ENCODE measurements at regions not wholly inside any gene's neighbourhood (a gene's known extent, or its start where the extent isn't known, plus 50 kb on each side); places are given as distances from the start of the nearest gene placed in this dataset.

DNA sequence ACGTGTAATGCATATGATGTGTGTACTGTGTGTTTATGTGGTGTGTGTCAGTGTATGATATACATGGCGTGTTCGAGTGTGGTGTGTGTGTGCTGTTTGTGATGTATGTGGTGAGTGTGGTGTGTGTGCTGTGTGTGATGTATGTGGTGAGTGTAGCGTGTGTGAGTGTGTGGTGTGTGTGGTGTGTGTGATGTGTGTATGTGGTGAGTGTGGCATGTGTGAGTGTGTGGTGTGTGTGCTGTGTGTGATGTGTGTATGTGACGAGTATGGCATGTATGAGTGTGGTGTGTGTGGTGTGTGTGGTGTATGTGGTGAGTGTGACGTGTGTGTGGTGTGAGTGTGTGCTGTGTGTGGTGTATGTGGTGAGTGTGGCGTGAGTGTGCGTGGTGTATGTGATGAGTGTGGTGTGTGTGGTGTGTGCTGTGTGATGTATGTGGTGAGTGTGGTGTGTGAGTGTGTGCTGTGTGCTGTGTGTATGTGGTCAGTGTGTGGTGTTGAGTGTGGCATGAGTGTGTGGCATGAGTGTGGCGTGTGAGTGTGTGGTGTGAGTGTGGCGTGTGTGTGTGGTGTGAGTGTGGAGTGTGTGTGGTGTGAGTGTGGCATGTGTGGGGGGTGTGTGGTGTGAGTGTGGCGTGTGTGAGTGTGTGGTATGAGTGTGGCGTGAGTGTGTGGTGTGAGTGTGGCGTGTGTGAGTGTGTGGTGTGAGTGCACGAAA lies 56.8 kb upstream of the CKS2 start:
- no peak for TF ChIP-seq EP300 (IDR thresholded peaks at IDR 0.05)
- ATAC-seq, result no peak
- Histone ChIP-seq H3K4me3 (no peak overlapping the region), H3K4me1 (peaks cover 0 to 5% (median 0%) of the 10 kb centered on the region in 3 donors), H3K27ac (no peak overlapping the region), H3K9me3 (no peaks in the 10 kb centered on the region), H3K27me3 (no peaks in the 10 kb centered on the region), H3K36me3 (no peaks in the 10 kb centered on the region)
- WGBS, 2 donors (ENCODE audit: low coverage in 1 of 2), result 83 to 84% methylated on average over 13 of the region's 14 CpGs

DNA sequence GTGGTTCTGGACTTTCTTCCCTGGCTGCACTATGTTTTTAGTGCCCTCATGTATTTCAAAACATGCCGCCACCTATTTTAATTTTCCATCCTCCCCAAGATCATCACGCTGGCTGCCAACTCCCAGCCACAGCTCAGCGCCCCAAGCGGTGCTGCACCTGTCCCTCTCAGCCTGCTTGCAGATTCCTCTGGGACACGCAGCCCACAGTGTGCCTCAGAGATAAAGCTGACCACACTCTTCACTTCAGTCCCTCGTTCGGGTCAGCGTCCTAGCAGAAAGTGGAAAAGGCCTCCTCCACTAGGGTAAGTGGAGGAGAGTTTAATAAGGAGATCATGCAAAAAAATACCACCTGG lies 56.2 kb upstream of the CKS2 start:
- ATAC-seq, result no peak
- Histone ChIP-seq H3K4me3 (no peak overlapping the region), H3K9me3 (no peaks in the 10 kb centered on the region), H3K27ac (no peak overlapping the region), H3K4me1 (peaks cover 0 to 5% (median 0%) of the 10 kb centered on the region in 3 donors), H3K36me3 (no peaks in the 10 kb centered on the region), H3K27me3 (no peaks in the 10 kb centered on the region)
- TF ChIP-seq POLR2A (IDR thresholded peaks at IDR 0.05), result no peak
- no peak for TF ChIP-seq EP300 (IDR thresholded peaks at IDR 0.05)
- no peak for TF ChIP-seq POLR2AphosphoS5 (IDR thresholded peaks at IDR 0.05)
- TF ChIP-seq, protein P1, sequence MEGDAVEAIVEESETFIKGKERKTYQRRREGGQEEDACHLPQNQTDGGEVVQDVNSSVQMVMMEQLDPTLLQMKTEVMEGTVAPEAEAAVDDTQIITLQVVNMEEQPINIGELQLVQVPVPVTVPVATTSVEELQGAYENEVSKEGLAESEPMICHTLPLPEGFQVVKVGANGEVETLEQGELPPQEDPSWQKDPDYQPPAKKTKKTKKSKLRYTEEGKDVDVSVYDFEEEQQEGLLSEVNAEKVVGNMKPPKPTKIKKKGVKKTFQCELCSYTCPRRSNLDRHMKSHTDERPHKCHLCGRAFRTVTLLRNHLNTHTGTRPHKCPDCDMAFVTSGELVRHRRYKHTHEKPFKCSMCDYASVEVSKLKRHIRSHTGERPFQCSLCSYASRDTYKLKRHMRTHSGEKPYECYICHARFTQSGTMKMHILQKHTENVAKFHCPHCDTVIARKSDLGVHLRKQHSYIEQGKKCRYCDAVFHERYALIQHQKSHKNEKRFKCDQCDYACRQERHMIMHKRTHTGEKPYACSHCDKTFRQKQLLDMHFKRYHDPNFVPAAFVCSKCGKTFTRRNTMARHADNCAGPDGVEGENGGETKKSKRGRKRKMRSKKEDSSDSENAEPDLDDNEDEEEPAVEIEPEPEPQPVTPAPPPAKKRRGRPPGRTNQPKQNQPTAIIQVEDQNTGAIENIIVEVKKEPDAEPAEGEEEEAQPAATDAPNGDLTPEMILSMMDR (IDR thresholded peaks at IDR 0.05), result no peak
- 79% methylated on average over 6 of the region's 8 CpGs; no CpG with 5 or more reads in 1 of the 2 donors for WGBS, 2 donors (ENCODE audit: low coverage in 1 of 2)

DNA sequence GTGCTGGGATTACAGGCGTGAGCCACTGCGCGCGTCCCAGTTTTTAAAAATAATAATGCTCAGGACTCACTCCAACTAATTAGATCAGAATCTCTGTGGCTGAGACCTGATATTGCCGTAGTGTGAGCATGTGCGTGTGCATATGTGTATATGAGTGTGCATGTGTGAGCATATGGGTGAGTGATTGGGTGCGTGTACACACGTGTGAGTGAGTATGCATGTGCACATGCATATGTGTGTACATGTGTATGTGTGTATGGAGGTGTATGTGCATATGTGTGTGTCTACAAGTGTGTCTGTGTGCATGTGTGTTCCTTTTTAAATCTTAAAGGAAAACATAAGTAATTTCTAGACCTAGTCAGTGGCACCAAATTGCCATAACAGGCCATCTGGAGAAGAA lies 54.8 kb upstream of the CKS2 start:
- Histone ChIP-seq H3K4me1 (peaks cover 0 to 5% (median 0%) of the 10 kb centered on the region in 3 donors), H3K27ac (no peak overlapping the region), H3K9me3 (no peaks in the 10 kb centered on the region), H3K4me3 (no peak overlapping the region), H3K27me3 (no peaks in the 10 kb centered on the region), H3K36me3 (no peaks in the 10 kb centered on the region)
- ATAC-seq, result no peak
- TF ChIP-seq, protein P1 (IDR thresholded peaks at IDR 0.05), result no peak
- TF ChIP-seq POLR2A (IDR thresholded peaks at IDR 0.05), result no peak
- no peak for TF ChIP-seq EP300 (IDR thresholded peaks at IDR 0.05)
- no peak for TF ChIP-seq POLR2AphosphoS5 (IDR thresholded peaks at IDR 0.05)
- WGBS, 2 donors (ENCODE audit: low coverage in 1 of 2), result 89 to 92% methylated on average over 7 of the region's 8 CpGs

DNA sequence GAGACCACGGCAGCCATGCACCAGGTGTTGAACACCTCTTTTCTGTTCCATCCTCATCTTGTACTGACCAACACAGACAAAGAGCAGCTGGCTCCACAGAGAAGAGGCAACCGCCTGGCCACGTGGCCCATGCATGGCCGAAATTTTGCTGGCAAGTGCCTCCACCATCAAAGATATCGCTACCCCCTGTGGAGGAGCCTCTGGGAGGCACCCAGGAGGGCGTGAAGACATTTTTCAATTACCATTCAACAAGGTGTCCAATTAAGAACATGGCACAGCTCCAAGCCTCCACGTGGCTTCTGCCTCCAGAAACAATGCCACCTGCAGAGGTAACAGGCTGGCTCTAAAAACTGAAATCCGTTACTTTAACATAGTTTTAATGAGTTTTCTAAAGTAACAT lies 54.4 kb upstream of the CKS2 start:
- TF ChIP-seq EP300 (IDR thresholded peaks at IDR 0.05) (no peak), POLR2A (IDR thresholded peaks at IDR 0.05) (no peak), POLR2AphosphoS5 (IDR thresholded peaks at IDR 0.05) (no peak)
- TF ChIP-seq, protein P1 (IDR thresholded peaks at IDR 0.05), result no peak
- 79 to 82% methylated on average over 3 to 6 of the region's 8 CpGs for WGBS, 2 donors (ENCODE audit: low coverage in 1 of 2)

DNA sequence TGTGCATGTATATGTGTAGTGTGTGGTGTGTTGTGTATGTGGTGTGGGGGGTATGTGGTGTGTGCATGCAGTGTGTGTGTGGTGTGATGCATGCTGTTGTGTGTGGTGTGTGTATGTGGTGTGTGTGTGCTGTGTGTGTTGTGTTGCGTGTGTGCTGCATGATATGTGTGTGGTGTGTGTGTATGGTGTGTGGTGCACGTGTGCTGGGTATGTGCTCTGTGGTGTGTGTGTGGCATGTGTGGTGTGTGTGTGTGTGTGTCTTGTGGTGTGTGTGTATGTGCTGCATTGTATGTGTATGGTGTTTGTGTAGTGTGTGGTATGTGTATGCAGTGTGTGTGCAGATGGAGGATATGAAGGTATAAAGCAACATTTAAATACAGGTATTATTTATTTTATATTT lies 50.5 kb upstream of the CKS2 start:
- no peaks in the 10 kb centered on the region for H3K27me3 ChIP-seq
- no peak overlapping the region for H3K27ac ChIP-seq
- H3K9me3 ChIP-seq, result no peaks in the 10 kb centered on the region
- H3K4me3 ChIP-seq, result no peak overlapping the region
- ATAC-seq, result no peak
- H3K4me1 ChIP-seq, result no peaks in the 10 kb centered on the region
- H3K36me3 ChIP-seq, result no peaks in the 10 kb centered on the region
- WGBS, 2 donors (ENCODE audit: low coverage in 1 of 2), result 79 to 90% methylated on average over 2 of the region's 2 CpGs
- TF ChIP-seq POLR2A (IDR thresholded peaks at IDR 0.05), result no peak
- TF ChIP-seq, protein P1 (IDR thresholded peaks at IDR 0.05), result no peak
- no peak for TF ChIP-seq POLR2AphosphoS5 (IDR thresholded peaks at IDR 0.05)
- TF ChIP-seq EP300 (IDR thresholded peaks at IDR 0.05), result no peak

More for the DNA sequence above, 54.4 kb upstream of the CKS2 start:
- Histone ChIP-seq H3K9me3 (no peaks in the 10 kb centered on the region), H3K4me3 (no peak overlapping the region), H3K27me3 (no peaks in the 10 kb centered on the region), H3K27ac (no peak overlapping the region), H3K36me3 (no peaks in the 10 kb centered on the region), H3K4me1 (peaks cover 0 to 5% (median 0%) of the 10 kb centered on the region in 3 donors)
- no peak for ATAC-seq
